ENCODE measurements at regions not wholly inside any gene's neighbourhood (a gene's known extent, or its start where the extent isn't known, plus 50 kb on each side); places are given as distances from the start of the nearest gene placed in this dataset.
A peak's percentile ranks its signal among the peaks of the same experiment; 100 is the strongest.
"Not testable (repeated sequence)": the region's sequence is repeated elsewhere in the genome, so short reads cannot be mapped to it uniquely, and the experiment has no call there.

GRCh38 chr13:28576067-28576466 is 81.1 kb upstream of the FLT1 start:
- no peak for DNase-seq (ENCODE audit: low spot score)
- in situ Hi-C loops (cut with MboI; ENCODE audit: low pct_unique_long_range_greater_than_20kb, low sequenced_read_pairs, unreplicated experiment), result no loop called here
- TF ChIP-seq, protein P1, sequence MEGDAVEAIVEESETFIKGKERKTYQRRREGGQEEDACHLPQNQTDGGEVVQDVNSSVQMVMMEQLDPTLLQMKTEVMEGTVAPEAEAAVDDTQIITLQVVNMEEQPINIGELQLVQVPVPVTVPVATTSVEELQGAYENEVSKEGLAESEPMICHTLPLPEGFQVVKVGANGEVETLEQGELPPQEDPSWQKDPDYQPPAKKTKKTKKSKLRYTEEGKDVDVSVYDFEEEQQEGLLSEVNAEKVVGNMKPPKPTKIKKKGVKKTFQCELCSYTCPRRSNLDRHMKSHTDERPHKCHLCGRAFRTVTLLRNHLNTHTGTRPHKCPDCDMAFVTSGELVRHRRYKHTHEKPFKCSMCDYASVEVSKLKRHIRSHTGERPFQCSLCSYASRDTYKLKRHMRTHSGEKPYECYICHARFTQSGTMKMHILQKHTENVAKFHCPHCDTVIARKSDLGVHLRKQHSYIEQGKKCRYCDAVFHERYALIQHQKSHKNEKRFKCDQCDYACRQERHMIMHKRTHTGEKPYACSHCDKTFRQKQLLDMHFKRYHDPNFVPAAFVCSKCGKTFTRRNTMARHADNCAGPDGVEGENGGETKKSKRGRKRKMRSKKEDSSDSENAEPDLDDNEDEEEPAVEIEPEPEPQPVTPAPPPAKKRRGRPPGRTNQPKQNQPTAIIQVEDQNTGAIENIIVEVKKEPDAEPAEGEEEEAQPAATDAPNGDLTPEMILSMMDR (IDR thresholded peaks at IDR 0.05; ENCODE audit: extremely low read depth, insufficient read depth, missing control alignments), result no peak

DNA sequence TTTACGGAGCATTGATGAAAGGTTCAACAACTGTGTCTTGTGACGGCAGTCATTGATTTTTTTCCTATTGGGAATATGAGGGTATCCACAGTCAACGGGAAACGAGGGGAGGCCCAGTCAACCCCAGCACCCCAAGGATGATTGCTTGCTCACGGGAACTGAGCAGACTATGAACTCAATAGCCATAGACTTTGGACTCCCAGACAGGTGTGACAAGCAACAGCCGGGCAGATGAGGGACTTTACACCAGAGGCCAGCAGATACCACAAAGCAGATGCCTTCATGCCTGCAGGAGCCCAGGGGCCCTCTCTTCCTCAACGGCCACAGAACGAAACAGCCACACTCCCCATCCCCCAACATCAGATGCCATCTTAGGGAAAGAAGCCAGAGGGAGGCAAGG is 80.3 kb upstream of the FLT1 start:
- TF ChIP-seq, protein P1 (IDR thresholded peaks at IDR 0.05; ENCODE audit: extremely low read depth, insufficient read depth, missing control alignments), result no peak
- DNase-seq (ENCODE audit: low spot score), result peak; percentile 38
- in situ Hi-C loops (cut with MboI; ENCODE audit: low pct_unique_long_range_greater_than_20kb, low sequenced_read_pairs, unreplicated experiment), result no loop called here

DNA sequence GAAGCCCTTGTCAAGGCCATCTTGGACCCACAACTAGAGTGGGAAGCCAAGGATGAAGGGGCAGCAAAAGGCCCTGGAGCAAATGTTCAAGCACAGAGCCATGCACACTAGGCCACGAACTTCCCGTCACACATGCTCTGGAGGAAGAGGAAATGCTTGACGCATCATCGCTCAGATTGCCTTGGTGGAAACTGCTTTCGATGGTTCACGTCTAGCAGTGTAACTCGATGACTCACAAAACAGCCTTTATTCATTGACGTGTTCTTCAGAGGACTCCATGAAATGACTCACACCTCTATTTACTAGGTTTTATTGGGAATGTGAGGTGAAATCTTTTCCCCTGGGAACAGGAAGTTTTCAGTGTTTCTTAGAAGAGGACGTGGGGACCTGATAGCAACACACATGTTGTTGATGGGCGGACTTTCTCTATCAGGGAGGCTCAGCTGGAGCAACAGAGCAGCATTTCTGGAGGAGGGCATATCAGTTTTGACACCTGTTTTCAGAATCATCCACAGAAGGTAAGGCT is 79.8 kb upstream of the FLT1 start:
- DNase-seq (ENCODE audit: low spot score), result no peak
- in situ Hi-C loops (cut with MboI; ENCODE audit: low pct_unique_long_range_greater_than_20kb, low sequenced_read_pairs, unreplicated experiment), result no loop called here
- TF ChIP-seq, protein P1 (IDR thresholded peaks at IDR 0.05; ENCODE audit: extremely low read depth, insufficient read depth, missing control alignments), result no peak

DNA sequence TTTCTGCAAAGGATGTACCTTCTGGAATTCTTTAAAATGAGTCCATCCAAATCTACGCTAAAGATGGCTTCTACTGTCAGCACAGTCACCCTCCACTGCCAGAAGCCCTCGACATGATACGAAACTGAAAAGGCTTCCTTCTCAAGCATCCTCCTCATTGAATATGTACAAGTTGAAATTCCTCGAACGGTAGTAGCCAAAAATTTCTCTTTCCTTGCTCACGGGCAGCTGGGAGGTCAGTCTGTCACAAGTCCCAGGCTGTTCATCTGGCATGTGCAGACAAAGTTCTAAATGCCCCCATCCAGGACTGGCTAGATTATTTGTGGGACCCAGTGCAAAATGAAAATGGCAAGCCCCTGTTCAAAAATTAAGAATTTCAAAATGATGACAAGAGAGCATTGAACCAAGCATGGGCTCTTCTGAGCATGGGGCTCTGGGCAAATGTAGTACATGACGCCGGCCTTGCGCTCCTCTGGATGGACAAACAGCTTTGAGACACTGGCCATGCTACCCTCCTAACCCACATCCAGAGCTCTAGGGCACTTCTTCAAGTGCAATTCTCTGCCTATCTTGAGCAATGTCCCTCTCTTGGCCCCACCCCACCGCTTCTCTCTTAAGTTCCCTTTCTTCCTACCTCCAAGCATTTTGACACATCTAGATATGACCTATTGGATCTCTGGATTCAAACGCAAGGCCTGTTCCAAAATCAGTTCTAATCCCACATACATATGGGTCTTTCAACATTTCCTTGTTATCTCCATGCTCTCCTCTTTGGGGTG is 78.9 kb upstream of the FLT1 start:
- no peak for DNase-seq (ENCODE audit: low spot score)
- in situ Hi-C loops (cut with MboI; ENCODE audit: low pct_unique_long_range_greater_than_20kb, low sequenced_read_pairs, unreplicated experiment), result no loop called here
- TF ChIP-seq, protein P1 (IDR thresholded peaks at IDR 0.05; ENCODE audit: extremely low read depth, insufficient read depth, missing control alignments), result no peak

DNA sequence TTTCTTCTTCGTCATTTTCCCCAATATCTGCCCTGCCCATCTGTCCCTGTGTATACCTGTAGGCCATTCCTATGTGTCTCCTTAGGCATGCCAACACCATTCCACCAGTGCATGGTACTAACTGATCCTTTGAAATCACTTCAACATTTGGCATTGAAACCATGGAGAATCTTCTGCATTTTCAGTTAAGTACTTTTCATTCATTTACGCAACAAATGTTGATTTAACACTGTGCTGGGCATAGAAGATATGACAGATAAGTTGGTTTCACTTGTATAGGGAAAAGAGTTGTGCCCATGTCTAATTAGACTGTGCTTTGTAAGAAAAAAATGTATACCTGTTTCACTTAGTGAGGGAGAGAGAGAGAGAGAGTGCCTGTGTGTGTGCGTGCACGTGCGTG is 77.9 kb upstream of the FLT1 start:
- DNase-seq (ENCODE audit: low spot score), result no peak
- in situ Hi-C loops (cut with MboI; ENCODE audit: low pct_unique_long_range_greater_than_20kb, low sequenced_read_pairs, unreplicated experiment), result no loop called here
- TF ChIP-seq, protein P1 (IDR thresholded peaks at IDR 0.05; ENCODE audit: extremely low read depth, insufficient read depth, missing control alignments), result no peak

GRCh38 chr13:28570356-28570755 is 75.4 kb upstream of the FLT1 start:
- DNase-seq (ENCODE audit: low spot score); in situ Hi-C loops (cut with MboI; ENCODE audit: low pct_unique_long_range_greater_than_20kb, low sequenced_read_pairs, unreplicated experiment): not testable (repeated sequence)

DNA sequence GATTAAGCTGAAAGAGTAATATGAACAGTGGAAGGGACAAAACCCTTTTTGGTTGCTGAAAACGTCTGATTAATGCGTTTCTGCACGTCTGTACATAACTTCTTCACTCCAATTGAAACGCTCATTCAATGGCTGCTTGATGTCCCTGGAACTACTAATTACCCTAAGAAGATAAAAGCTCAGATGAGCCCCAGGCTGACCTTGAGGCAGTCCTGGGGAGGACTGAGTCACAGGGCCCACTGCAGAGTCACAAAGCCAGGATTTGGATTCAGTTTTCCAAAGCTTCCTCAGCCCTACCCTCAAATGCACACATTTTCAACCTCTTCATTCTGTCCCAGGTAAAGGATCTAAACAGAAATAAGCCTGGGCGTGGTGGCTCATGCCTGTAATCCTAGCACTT is 75.0 kb upstream of the FLT1 start:
- in situ Hi-C loops (cut with MboI; ENCODE audit: low pct_unique_long_range_greater_than_20kb, low sequenced_read_pairs, unreplicated experiment), result no loop called here
- TF ChIP-seq, protein P1 (IDR thresholded peaks at IDR 0.05; ENCODE audit: extremely low read depth, insufficient read depth, missing control alignments), result no peak
- no peak for DNase-seq (ENCODE audit: low spot score)
